ENCODE measurements at regions not wholly inside any gene's neighbourhood (a gene's known extent, or its start where the extent isn't known, plus 50 kb on each side); places are given as distances from the start of the nearest gene placed in this dataset.

DNA sequence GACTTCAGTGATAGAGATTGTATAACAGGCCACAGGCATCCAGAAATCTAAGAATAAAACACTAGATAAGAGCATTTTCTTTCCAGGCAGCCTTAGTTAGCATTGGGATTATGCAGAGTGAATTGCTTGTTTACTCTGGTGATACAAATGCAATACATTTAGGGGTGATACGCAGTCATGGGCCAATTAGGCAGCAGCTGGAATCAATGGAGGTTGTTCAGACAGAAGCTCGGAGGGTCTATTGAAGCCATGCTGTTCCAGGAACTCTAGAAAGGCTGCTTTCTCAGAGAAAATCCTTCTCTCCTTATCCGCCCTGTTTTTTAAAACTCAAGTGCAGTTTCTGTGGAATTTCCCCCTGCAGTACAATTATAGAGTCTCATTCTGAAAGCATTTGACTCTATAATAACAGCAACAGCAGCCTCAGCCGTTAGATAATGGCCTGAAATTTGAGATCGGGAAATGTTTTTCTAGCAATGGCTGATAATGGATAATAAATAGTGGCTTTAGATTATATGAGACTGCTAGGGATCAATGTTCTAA, 364.3 kb upstream of the HS3ST5 start:
- H3K27me3 Mint-ChIP-seq = no peaks in the 10 kb centered on the region
- no peaks in the 10 kb centered on the region for H3K36me3 Mint-ChIP-seq (ENCODE audit: low read depth)
- TF ChIP-seq, protein P1, sequence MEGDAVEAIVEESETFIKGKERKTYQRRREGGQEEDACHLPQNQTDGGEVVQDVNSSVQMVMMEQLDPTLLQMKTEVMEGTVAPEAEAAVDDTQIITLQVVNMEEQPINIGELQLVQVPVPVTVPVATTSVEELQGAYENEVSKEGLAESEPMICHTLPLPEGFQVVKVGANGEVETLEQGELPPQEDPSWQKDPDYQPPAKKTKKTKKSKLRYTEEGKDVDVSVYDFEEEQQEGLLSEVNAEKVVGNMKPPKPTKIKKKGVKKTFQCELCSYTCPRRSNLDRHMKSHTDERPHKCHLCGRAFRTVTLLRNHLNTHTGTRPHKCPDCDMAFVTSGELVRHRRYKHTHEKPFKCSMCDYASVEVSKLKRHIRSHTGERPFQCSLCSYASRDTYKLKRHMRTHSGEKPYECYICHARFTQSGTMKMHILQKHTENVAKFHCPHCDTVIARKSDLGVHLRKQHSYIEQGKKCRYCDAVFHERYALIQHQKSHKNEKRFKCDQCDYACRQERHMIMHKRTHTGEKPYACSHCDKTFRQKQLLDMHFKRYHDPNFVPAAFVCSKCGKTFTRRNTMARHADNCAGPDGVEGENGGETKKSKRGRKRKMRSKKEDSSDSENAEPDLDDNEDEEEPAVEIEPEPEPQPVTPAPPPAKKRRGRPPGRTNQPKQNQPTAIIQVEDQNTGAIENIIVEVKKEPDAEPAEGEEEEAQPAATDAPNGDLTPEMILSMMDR (IDR thresholded peaks at IDR 0.05) = no peak
- H3K4me3 Mint-ChIP-seq = no peak overlapping the region
- DNase-seq (no peak), ATAC-seq (ENCODE audit: low read depth) (no peak)
- intact Hi-C loops (cut with micrococcal nuclease) = no loop called here
- POLR2A ChIA-PET = no interaction called here
- no peaks in the 10 kb centered on the region for H3K4me1 Mint-ChIP-seq
- peaks cover 2% of the 10 kb centered on the region for H3K9me3 Mint-ChIP-seq
- H3K27ac Mint-ChIP-seq = no peak overlapping the region
- CTCF ChIA-PET = no interaction called here

DNA sequence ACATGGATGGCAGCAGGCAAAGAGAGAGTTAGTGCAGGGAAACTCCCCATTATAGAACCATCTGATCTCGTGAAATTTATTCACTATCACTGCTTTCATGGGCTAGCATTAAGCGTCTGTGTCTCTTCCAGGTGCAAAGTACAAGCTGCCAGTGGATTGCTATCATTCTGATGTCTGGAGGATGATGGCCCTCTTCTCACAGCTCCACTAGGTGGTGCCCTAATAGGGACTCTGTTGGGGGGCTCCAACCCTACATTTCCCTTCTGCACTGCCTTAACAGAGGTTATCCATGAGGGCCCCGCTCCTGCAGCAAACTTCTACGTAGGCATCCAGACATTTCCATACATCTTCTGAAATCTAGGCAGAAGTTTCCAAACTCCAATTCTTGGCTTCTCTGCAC, 347.8 kb upstream of the HS3ST5 start:
- ChIA-PET POLR2A (no interaction called here), CTCF (no interaction called here)
- Mint-ChIP-seq H3K4me1 (no peaks in the 10 kb centered on the region), H3K36me3 (ENCODE audit: low read depth) (no peaks in the 10 kb centered on the region), H3K27ac (no peak overlapping the region), H3K4me3 (no peak overlapping the region), H3K9me3 (no peaks in the 10 kb centered on the region), H3K27me3 (no peaks in the 10 kb centered on the region)
- ATAC-seq (ENCODE audit: low read depth) (no peak), DNase-seq (no peak)
- intact Hi-C loops (cut with micrococcal nuclease) = no loop called here
- TF ChIP-seq, protein P1 (IDR thresholded peaks at IDR 0.05) = no peak

DNA sequence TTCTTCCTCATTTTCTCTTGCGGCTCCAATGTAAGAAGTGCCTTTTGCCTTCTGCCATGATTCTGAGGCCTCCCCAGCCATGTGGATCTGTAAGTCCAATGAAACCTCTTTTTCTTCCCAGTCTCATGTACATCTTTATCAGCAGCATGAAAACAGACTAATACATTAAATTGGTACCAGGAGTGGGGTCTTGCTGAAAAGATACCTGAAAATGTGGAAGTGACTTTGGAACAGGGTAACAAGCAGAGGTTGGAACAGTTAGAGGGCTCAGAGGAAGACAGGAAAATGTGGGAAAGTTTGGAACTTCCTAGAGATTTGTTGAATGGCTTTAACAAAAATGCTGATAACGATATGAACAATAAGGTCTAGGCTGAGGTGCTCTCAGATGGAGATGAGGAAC, 316.7 kb upstream of the HS3ST5 start:
- no peaks in the 10 kb centered on the region for H3K36me3 Mint-ChIP-seq (ENCODE audit: low read depth)
- ChIA-PET POLR2A (no interaction called here), CTCF (no interaction called here)
- peaks cover 20% of the 10 kb centered on the region for H3K9me3 Mint-ChIP-seq
- TF ChIP-seq, protein P1 (IDR thresholded peaks at IDR 0.05) = no peak
- no peak for DNase-seq
- ATAC-seq (ENCODE audit: low read depth) = no peak
- intact Hi-C loops (cut with micrococcal nuclease) = no loop called here
- H3K4me3 Mint-ChIP-seq = no peak overlapping the region
- no peaks in the 10 kb centered on the region for H3K27me3 Mint-ChIP-seq
- no peak overlapping the region for H3K27ac Mint-ChIP-seq
- H3K4me1 Mint-ChIP-seq = no peaks in the 10 kb centered on the region

DNA sequence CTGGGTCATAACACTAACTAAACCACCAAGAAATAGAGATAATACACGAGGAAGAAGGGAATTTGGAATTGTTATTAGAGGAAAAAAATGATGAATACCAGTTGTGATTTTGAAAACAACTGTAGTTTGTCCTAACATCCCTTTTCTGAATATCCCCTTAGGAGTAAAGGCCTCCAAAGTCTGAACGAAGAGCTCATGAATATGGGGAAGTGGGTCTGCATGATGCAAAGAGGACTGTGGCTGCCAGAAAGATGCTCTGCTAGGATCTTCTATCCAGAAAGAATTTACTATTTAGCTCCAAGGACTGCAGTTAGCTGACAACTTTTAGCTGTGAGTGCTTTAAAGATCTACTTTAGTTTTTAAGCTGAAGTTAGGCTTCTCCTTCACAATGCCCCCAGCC, 308.8 kb upstream of the HS3ST5 start:
- no peak for DNase-seq
- intact Hi-C loops (cut with micrococcal nuclease) = no loop called here
- TF ChIP-seq, protein P1 (IDR thresholded peaks at IDR 0.05) = no peak
- Mint-ChIP-seq H3K4me1 (no peaks in the 10 kb centered on the region), H3K27ac (no peak overlapping the region), H3K4me3 (no peak overlapping the region), H3K27me3 (no peaks in the 10 kb centered on the region), H3K9me3 (no peaks in the 10 kb centered on the region), H3K36me3 (ENCODE audit: low read depth) (no peaks in the 10 kb centered on the region)
- POLR2A ChIA-PET = no interaction called here
- ATAC-seq (ENCODE audit: low read depth) = no peak
- CTCF ChIA-PET = no interaction called here

DNA sequence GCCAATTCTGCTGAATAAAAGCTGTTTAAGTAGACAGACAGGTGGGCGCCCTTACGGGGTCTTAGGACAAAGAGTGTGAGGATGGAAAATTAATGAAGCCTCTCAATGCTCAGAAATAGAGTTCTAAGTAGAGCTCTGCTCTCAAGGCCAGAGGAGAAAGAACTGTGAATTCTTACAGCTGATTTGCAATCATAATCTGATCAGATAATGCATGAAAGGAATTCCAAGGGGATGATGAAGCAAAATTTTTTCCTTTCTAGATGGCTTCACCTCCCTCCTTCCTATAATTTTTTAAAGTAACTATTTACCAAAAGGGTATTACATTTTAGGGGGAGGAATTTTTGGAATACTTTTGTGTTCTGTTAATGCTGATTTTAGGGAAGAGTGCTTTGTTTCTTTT, 308.1 kb upstream of the HS3ST5 start:
- Mint-ChIP-seq H3K27ac (no peak overlapping the region), H3K27me3 (no peaks in the 10 kb centered on the region), H3K9me3 (no peaks in the 10 kb centered on the region), H3K4me1 (no peaks in the 10 kb centered on the region), H3K4me3 (no peak overlapping the region), H3K36me3 (ENCODE audit: low read depth) (no peaks in the 10 kb centered on the region)
- no peak for DNase-seq
- intact Hi-C loops (cut with micrococcal nuclease) = no loop called here
- TF ChIP-seq, protein P1 (IDR thresholded peaks at IDR 0.05) = no peak
- CTCF ChIA-PET = no interaction called here
- POLR2A ChIA-PET = no interaction called here
- ATAC-seq (ENCODE audit: low read depth) = no peak
